Kidney (tissue), 13 donors: ENCODE measurements at regions not wholly inside any gene's neighbourhood (a gene's known extent, or its start where the extent isn't known, plus 50 kb on each side); places are given as distances from the start of the nearest gene placed in this dataset.
"Not testable (repeated sequence)": the region's sequence is repeated elsewhere in the genome, so short reads cannot be mapped to it uniquely, and the experiment has no call there.

Experiments
- DNase-seq, 5 donors: peaks; one replicate each; pipeline ENCODE4 v3.0.0-alpha.2; 2013 to 2020
- FAIRE-seq: peaks from 2 replicates; lab custom pipeline; 2012; peaks lifted over from hg19 to GRCh38; lab: Jason Lieb, UNC
- H3K27ac ChIP-seq, 2 donors: one replicate each; pipeline ENCODE4 v1.7.0; 2013; ENCODE audit warnings: low read depth in 2 of 2, low read length in 2 of 2, inconsistent platforms in 1 of 2
- H3K27me3 ChIP-seq: one replicate; pipeline ENCODE4 v1.7.1; 2013; ENCODE audit warnings: low read length, inconsistent platforms; ENCODE audit not compliant: control insufficient read depth, insufficient read depth
- H3K36me3 ChIP-seq, 3 donors: one replicate each; pipeline versions ENCODE4 v1.7.0 to v1.7.1; 2013; ENCODE audit warnings: low read length in 3 of 3, control low read depth in 1 of 3, inconsistent platforms in 1 of 3; ENCODE audit not compliant: insufficient read depth in 3 of 3, control insufficient read depth in 2 of 3
- H3K4me1 ChIP-seq, 3 donors: one replicate each; pipeline versions ENCODE4 v1.7.0 to v1.7.1; 2013; ENCODE audit warnings: low read length in 3 of 3, inconsistent platforms in 1 of 3, low read depth in 1 of 3; ENCODE audit not compliant: control insufficient read depth in 2 of 3, insufficient read depth in 2 of 3
- H3K4me3 ChIP-seq, 3 donors: one replicate each; pipeline versions ENCODE4 v1.7.0 to v1.8.1; 2013; ENCODE audit warnings: low read length in 3 of 3, control low read depth in 1 of 3, inconsistent platforms in 1 of 3
- H3K9ac ChIP-seq, 3 donors: one replicate each; pipeline versions ENCODE4 v1.7.0 to v1.7.1; 2013; ENCODE audit warnings: low read length in 3 of 3, control low read depth in 1 of 3, inconsistent platforms in 1 of 3
- H3K9me3 ChIP-seq, 3 donors: one replicate each; pipeline versions ENCODE4 v1.7.0 to v1.7.1; 2013; ENCODE audit warnings: low read length in 3 of 3, control low read depth in 1 of 3, inconsistent platforms in 1 of 3; ENCODE audit not compliant: control insufficient read depth in 2 of 3, insufficient read depth in 1 of 3
- intact Hi-C: fragments of 100-400 bp; cut with DNase I; formaldehyde crosslinking; loops from one replicate; pipeline ENCODE4 v1.11.1; 2022
- TF ChIP-seq, protein P1 (sequence below): IDR thresholded peaks from 3 replicates; pipeline ENCODE4 v1.5.1; 2012; ENCODE audit warnings: mild to moderate bottlenecking, moderate library complexity, borderline replicate concordance; ENCODE audit not compliant: insufficient read depth; ENCODE audit errors: extremely low read depth
- donor health status: control.
- donor health status: control.
- donor health status: control.
- donor health status: control.
- donor health status: control.
- donor health status: DM: yes; HTN: yes; CAD: no.
- donor health status: Normal renal cell carcinoma (clear cell type).

DNA sequence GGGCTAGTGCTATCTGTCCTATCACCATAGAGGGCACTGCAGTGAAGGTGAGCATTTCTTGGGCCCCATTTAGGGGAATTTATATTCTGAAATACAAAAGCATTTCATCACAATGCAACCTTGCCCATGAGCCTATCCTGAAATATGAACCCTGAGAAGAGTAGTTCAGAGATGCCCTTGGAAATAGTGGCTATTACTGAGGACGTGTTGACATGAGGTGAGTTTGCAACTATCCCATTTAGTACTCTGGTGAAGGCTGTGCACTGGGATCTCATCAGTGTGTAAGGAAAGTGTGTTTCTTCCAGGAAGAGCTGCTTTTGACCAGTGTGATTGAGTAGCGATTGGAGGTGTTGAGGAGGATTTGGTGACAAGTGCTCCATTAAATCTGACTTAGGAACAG, 149.3 kb upstream of the EOLA2 start:
- no peak overlapping the region for H3K27ac ChIP-seq
- no peak for FAIRE-seq
- TF ChIP-seq, protein P1, sequence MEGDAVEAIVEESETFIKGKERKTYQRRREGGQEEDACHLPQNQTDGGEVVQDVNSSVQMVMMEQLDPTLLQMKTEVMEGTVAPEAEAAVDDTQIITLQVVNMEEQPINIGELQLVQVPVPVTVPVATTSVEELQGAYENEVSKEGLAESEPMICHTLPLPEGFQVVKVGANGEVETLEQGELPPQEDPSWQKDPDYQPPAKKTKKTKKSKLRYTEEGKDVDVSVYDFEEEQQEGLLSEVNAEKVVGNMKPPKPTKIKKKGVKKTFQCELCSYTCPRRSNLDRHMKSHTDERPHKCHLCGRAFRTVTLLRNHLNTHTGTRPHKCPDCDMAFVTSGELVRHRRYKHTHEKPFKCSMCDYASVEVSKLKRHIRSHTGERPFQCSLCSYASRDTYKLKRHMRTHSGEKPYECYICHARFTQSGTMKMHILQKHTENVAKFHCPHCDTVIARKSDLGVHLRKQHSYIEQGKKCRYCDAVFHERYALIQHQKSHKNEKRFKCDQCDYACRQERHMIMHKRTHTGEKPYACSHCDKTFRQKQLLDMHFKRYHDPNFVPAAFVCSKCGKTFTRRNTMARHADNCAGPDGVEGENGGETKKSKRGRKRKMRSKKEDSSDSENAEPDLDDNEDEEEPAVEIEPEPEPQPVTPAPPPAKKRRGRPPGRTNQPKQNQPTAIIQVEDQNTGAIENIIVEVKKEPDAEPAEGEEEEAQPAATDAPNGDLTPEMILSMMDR = no peak
- no peaks in the 10 kb centered on the region for H3K27me3 ChIP-seq
- H3K9me3 ChIP-seq = no peaks in the 10 kb centered on the region
- H3K9ac ChIP-seq = no peak overlapping the region
- no peak for DNase-seq
- H3K36me3 ChIP-seq = no peaks in the 10 kb centered on the region
- H3K4me1 ChIP-seq = no peaks in the 10 kb centered on the region
- H3K4me3 ChIP-seq = no peak overlapping the region
- intact Hi-C loops = no loop called here

DNA sequence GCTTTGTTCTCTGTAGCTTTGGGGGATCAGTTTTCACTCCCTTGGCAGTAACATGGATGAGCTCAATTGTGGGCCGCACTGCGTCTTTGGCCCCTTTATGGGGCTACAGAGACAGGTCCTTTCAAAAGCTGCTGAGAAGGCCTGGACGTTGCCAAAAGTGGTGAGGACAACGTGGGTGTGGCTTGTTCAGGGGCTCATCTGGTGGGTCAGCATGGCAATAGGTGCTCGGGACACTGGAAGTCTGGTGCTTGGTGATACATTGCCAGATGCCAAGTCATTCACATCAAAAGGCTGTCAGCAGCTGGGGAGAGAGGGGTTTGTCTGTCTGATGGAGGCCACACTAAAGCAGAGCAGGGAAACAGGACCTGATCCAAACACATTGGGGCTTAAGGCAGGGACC, 149.8 kb upstream of the EOLA2 start:
- Histone ChIP-seq H3K9ac (no peak overlapping the region), H3K9me3 (no peaks in the 10 kb centered on the region), H3K27me3 (no peaks in the 10 kb centered on the region), H3K4me3 (no peak overlapping the region), H3K36me3 (no peaks in the 10 kb centered on the region), H3K4me1 (no peaks in the 10 kb centered on the region), H3K27ac (no peak overlapping the region)
- intact Hi-C loops = no loop called here
- DNase-seq (no peak), FAIRE-seq (no peak)
- TF ChIP-seq, protein P1 = no peak

DNA sequence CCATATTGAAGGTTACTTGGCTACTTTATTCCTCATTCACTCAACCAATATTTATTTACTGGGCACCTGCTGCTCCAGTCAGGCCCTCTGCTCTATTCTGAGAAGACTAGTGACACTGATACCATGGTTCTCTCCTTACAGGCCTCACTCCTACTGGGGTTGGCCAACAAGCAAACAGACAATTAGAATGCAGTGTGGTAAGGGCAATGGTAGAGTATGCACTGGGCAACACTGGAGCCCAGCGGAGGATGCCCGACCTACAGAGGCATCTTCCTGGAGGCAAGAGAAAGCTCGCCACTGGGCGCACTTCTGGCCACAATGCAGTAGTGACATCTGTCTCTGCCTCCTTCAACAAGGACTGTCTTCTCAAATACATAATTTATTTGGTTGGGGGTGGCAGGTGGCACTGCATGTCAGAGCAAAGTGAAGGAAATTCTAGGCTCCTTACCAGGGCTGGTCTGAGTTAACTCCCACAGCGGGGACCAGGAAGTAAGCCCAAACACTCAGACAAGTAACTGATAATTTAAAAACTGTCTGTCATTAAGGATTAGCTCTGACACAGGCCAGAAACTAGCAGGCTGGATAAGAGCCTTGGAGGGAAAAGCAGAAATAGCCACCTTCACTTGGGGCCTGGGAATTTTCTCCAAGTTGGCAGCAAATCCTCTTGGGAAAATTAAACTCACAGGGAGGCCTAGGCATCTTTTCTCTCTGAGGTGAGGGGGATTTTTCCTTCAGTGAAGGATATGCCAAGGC, 150.7 kb upstream of the EOLA2 start:
- Histone ChIP-seq H3K27ac (no peak overlapping the region), H3K27me3 (no peaks in the 10 kb centered on the region), H3K36me3 (no peaks in the 10 kb centered on the region), H3K9me3 (no peaks in the 10 kb centered on the region), H3K4me1 (no peaks in the 10 kb centered on the region), H3K4me3 (no peak overlapping the region), H3K9ac (no peak overlapping the region)
- TF ChIP-seq, protein P1 = no peak
- intact Hi-C loops = no loop called here
- peak in 1 of 5 donors; percentile 56 for DNase-seq
- no peak for FAIRE-seq

DNA sequence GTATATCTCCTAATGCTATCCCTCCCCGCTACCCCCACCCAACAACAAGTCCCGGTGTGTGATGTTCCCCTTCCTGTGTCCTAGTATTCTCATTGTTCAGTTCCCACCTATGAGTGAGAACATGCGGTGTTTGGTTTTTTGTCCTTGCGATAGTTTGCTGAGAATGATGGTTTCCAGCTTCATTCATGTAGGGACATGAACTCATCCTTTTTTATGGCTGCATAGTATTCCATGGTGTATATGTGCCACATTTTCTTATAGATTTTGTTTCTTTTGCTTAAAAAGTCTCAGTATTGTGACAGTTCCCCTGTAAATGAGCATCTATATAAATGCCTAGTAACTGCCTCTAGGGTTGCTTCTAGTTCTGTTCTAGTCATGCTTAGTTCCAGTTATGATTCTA, 153.0 kb upstream of the EOLA2 start:
- H3K4me3 ChIP-seq, H3K36me3 ChIP-seq, FAIRE-seq, DNase-seq, intact Hi-C loops, H3K9me3 ChIP-seq, H3K27me3 ChIP-seq, H3K4me1 ChIP-seq, H3K27ac ChIP-seq, H3K9ac ChIP-seq: not testable (repeated sequence)
